ENCODE measurements at regions not wholly inside any gene's neighbourhood (a gene's known extent, or its start where the extent isn't known, plus 50 kb on each side); places are given as distances from the start of the nearest gene placed in this dataset.

DNA sequence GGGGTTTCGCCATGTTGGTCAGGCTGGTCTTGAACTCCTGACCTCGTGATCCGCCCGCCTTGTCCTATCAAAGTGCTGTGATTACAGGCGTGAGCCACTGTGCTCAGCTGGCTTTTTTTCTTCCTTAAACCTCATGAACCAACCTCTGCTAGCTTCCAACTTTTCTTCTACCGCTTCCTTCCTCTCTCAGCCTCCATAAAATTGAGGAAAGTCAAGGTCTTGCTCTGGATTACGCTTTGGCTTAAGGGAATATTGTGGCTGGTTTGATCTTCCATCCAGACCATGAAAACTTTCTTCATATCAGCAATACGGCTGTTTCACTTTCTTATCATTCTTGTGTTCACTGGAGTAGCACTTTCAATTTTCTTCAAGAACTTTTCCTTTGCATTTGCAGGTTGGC is 57.5 kb upstream of the SDK2 start:
- H3K27me3 ChIP-seq (ENCODE audit: control insufficient read depth in 2 of 2, insufficient read depth in 2 of 2, low read length in 2 of 2): peaks cover 2 to 22% of the 10 kb centered on the region in 2 experiments; a peak in 3 of 5 replicates
- TF ChIP-seq ZSCAN29 (IDR thresholded peaks at IDR 0.05) (no peak), SIN3B (IDR thresholded peaks at IDR 0.05; ENCODE audit: low read depth) (no peak), TCF7L2 (IDR thresholded peaks at IDR 0.05; ENCODE audit: low read depth, low read length) (no peak), CTBP1 (IDR thresholded peaks at IDR 0.05; ENCODE audit: borderline replicate concordance) (no peak), DDX20 (tag; IDR thresholded peaks at IDR 0.05; ENCODE audit: low read depth) (no peak)
- H2AFZ ChIP-seq (ENCODE audit: low read depth, low read length): no peak overlapping the region
- no peak overlapping the region for H3K9ac ChIP-seq (ENCODE audit: insufficient read depth in 1 of 2, low read depth in 2 of 2, low read length in 2 of 2)
- FAIRE-seq (no peak), ATAC-seq (no peak), DNase-seq (ENCODE audit: extremely low read depth in 1 of 4, low spot score in 3 of 4) (no peak)
- CTCF ChIA-PET (ENCODE audit: low intra/inter-chr PET ratio): interaction anchor here (0.6 to 0.7 kb wide), 2 partner anchors 20 to 707 kb away, joined by 3 to 4 read pairs; no protein-coding TSS in a partner anchor
- no peaks in the 10 kb centered on the region for H3K36me3 ChIP-seq (ENCODE audit: control insufficient read depth, insufficient read depth, low read length)
- no peak overlapping the region for H3K4me3 ChIP-seq
- H3K9me3 ChIP-seq (replicated peaks; ENCODE audit: control insufficient read depth, insufficient read depth, low read depth, low read length): no peaks in the 10 kb centered on the region
- WGBS (ENCODE audit: insufficient coverage, low coverage, missing lambda C conversion rate): 0% methylated on average over 8 of the region's 8 CpGs
- H3K79me2 ChIP-seq (ENCODE audit: control insufficient read depth, insufficient read depth, low read length): no peaks in the 10 kb centered on the region
- H3K4me2 ChIP-seq (ENCODE audit: insufficient read depth, low read length): no peak overlapping the region
- H3K27ac ChIP-seq (ENCODE audit: extremely low read depth, low read depth, low read length): no peak overlapping the region
- no peaks in the 10 kb centered on the region for H4K20me1 ChIP-seq (replicated peaks; ENCODE audit: control insufficient read depth, insufficient read depth, low read length)
- intact Hi-C loops (cut with micrococcal nuclease) (loop anchor here (10.0 kb wide), 1 partner anchor 107 kb away; no protein-coding TSS in a partner anchor), in situ Hi-C loops (cut with MboI) (loop anchor here (10.0 kb wide), 1 partner anchor 267 kb away; no protein-coding TSS in a partner anchor)
- H3K4me1 ChIP-seq (replicated peaks in 1 of 2; ENCODE audit: control insufficient read depth in 2 of 2, insufficient read depth in 2 of 2, low read length in 2 of 2): no peaks in the 10 kb centered on the region
- no TSS peak for BruUV-seq (replicated peaks)
- POLR2A ChIA-PET: interaction anchor here (0.7 kb wide), 1 partner anchor 57 kb away, joined by 4 read pairs; the partner anchor contains the start of gene SDK2
- H3K9me1 ChIP-seq (ENCODE audit: control insufficient read depth, insufficient read depth, low read length): peaks cover 2% of the 10 kb centered on the region

DNA sequence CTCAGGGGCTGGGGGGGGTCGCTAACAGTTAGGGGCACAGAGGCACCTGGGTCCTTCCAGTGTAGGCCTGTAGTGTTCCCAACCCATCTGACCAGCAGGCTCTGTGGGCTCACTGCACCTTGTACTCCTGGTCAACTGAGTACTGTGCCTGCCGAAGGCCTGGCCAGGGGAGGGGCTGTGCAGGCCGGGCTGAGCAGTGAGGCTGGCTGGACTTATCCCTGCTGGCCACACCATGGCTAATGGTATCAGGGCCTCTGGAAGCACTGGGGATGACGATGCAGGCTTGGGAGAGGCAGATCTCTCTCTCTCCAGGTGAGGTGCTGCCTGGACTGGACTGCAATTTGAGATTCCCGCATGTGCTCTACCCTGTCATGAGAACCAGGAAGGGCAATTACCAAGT is 58.9 kb upstream of the SDK2 start:
- CTCF ChIA-PET (ENCODE audit: low intra/inter-chr PET ratio): no interaction called here
- intact Hi-C loops (cut with micrococcal nuclease) (loop anchor here (10.0 kb wide), 1 partner anchor 108 kb away; no protein-coding TSS in a partner anchor), in situ Hi-C loops (cut with MboI) (loop anchor here (10.0 kb wide), 1 partner anchor 268 kb away; no protein-coding TSS in a partner anchor)
- POLR2A ChIA-PET: interaction anchor here (0.8 kb wide), 1 partner anchor 91 kb away, joined by 3 read pairs; no protein-coding TSS in a partner anchor
- Histone ChIP-seq H3K9ac (ENCODE audit: insufficient read depth in 1 of 2, low read depth in 2 of 2, low read length in 2 of 2) (0 out of 4 replicates have a peak overlapping the region, but pooled peaks of 1 of the 2 experiments have one; percentile 20), H3K36me3 (ENCODE audit: control insufficient read depth, insufficient read depth, low read length) (no peaks in the 10 kb centered on the region), H3K4me3 (no peak overlapping the region), H3K4me2 (ENCODE audit: insufficient read depth, low read length) (no peak overlapping the region), H3K9me3 (replicated peaks; ENCODE audit: control insufficient read depth, insufficient read depth, low read depth, low read length) (no peaks in the 10 kb centered on the region), H3K4me1 (replicated peaks in 1 of 2; ENCODE audit: control insufficient read depth in 2 of 2, insufficient read depth in 2 of 2, low read length in 2 of 2) (no peaks in the 10 kb centered on the region), H3K79me2 (ENCODE audit: control insufficient read depth, insufficient read depth, low read length) (no peaks in the 10 kb centered on the region), H3K9me1 (ENCODE audit: control insufficient read depth, insufficient read depth, low read length) (peaks cover 2% of the 10 kb centered on the region), H2AFZ (ENCODE audit: low read depth, low read length) (no peak overlapping the region), H3K27me3 (ENCODE audit: control insufficient read depth in 2 of 2, insufficient read depth in 2 of 2, low read length in 2 of 2) (peaks cover 2 to 26% of the 10 kb centered on the region in 2 experiments; a peak in 3 of 5 replicates), H4K20me1 (replicated peaks; ENCODE audit: control insufficient read depth, insufficient read depth, low read length) (no peaks in the 10 kb centered on the region), H3K27ac (ENCODE audit: extremely low read depth, low read depth, low read length) (no peak overlapping the region)
- DNase-seq (ENCODE audit: extremely low read depth in 1 of 4, low spot score in 3 of 4): no peak
- no peak for FAIRE-seq
- no TSS peak for BruUV-seq (replicated peaks)
- no peak for ATAC-seq
- 3% methylated on average over 5 of the region's 5 CpGs for WGBS (ENCODE audit: insufficient coverage, low coverage, missing lambda C conversion rate)
- TF ChIP-seq ZNF785 (CRISPR knock-in tag; IDR thresholded peaks at IDR 0.05) (no peak), RAD21 (CRISPR knock-in tag; conservative IDR thresholded peaks at IDR 0.05 in 1 of 2, IDR thresholded peaks at IDR 0.05 in 1 of 2) (no peak), FOXJ3 (CRISPR knock-in tag; IDR thresholded peaks at IDR 0.05) (no peak), IFI16 (CRISPR knock-in tag; IDR thresholded peaks at IDR 0.05) (no peak), MYNN (IDR thresholded peaks at IDR 0.05) (no peak), MYNN (CRISPR knock-in tag; IDR thresholded peaks at IDR 0.05) (no peak), ZNF174 (CRISPR knock-in tag; IDR thresholded peaks at IDR 0.05) (no peak)
- TF ChIP-seq, protein P1, sequence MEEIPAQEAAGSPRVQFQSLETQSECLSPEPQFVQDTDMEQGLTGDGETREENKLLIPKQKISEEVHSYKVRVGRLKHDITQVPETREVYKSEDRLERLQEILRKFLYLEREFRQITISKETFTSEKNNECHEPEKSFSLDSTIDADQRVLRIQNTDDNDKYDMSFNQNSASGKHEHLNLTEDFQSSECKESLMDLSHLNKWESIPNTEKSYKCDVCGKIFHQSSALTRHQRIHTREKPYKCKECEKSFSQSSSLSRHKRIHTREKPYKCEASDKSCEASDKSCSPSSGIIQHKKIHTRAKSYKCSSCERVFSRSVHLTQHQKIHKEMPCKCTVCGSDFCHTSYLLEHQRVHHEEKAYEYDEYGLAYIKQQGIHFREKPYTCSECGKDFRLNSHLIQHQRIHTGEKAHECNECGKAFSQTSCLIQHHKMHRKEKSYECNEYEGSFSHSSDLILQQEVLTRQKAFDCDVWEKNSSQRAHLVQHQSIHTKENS (CRISPR knock-in tag; IDR thresholded peaks at IDR 0.05): no peak
- TF ChIP-seq, protein P2, sequence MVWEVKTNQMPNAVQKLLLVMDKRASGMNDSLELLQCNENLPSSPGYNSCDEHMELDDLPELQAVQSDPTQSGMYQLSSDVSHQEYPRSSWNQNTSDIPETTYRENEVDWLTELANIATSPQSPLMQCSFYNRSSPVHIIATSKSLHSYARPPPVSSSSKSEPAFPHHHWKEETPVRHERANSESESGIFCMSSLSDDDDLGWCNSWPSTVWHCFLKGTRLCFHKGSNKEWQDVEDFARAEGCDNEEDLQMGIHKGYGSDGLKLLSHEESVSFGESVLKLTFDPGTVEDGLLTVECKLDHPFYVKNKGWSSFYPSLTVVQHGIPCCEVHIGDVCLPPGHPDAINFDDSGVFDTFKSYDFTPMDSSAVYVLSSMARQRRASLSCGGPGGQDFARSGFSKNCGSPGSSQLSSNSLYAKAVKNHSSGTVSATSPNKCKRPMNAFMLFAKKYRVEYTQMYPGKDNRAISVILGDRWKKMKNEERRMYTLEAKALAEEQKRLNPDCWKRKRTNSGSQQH (CRISPR knock-in tag; IDR thresholded peaks at IDR 0.05): no peak
